Gastrocnemius medialis (tissue), 4 donors: ENCODE measurements at regions not wholly inside any gene's neighbourhood (a gene's known extent, or its start where the extent isn't known, plus 50 kb on each side); places are given as distances from the start of the nearest gene placed in this dataset.

Experiments used
- POLR2A ChIP-seq, 2 donors: fragments of 450-650 bp; IDR thresholded peaks; one replicate each; pipeline ENCODE4 v1.6.1; 2017; ENCODE audit warnings: antibody characterized with exemption in 2 of 2, mild to moderate bottlenecking in 2 of 2, moderate library complexity in 2 of 2
- TF ChIP-seq, protein P1 (sequence below), 5 experiments: fragments of 450-650 bp in 3 of 5; fragments of 200-600 bp in 2 of 5; sonication (generic) in 2 of 5; IDR thresholded peaks in 4 of 5; conservative IDR thresholded peaks in 1 of 5; 1 replicate in 4 of 5; 2 replicates in 1 of 5; pipeline ENCODE4 v1.5.1; 2016 to 2019; ENCODE audit warnings: antibody characterized with exemption in 5 of 5, mild to moderate bottlenecking in 3 of 5, moderate library complexity in 3 of 5

DNA sequence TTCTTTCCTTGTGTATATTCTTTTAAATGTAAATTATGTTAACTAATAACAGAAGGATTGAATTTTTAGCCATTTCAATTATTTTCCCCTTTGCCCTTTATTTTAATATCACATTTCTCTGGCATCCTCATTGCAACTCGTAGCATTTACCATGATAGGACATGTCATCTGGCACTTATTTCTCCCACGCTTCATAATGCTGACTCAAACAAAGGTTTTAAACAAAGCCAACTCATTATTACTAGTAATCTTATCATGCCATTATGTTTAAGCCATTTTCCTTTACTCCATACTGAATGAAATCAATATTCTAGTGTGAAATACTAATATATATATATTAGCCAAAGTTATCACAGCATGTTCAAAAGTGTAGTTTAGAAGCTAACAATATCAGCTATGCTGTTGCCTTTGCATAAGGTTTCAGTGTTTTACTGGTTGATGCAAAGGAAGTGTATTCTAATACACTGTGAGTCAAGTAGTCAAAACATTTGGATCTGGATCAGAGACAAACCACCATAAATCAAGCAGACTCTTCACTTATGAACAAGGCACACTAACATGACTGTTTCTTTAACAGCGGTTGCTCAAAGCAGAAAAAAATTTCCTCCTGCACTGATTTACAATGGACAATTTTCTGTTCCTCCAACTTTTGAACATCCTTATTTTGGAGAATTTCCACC is 281.6 kb downstream of the SLC7A11 start:
- TF ChIP-seq, protein P1, sequence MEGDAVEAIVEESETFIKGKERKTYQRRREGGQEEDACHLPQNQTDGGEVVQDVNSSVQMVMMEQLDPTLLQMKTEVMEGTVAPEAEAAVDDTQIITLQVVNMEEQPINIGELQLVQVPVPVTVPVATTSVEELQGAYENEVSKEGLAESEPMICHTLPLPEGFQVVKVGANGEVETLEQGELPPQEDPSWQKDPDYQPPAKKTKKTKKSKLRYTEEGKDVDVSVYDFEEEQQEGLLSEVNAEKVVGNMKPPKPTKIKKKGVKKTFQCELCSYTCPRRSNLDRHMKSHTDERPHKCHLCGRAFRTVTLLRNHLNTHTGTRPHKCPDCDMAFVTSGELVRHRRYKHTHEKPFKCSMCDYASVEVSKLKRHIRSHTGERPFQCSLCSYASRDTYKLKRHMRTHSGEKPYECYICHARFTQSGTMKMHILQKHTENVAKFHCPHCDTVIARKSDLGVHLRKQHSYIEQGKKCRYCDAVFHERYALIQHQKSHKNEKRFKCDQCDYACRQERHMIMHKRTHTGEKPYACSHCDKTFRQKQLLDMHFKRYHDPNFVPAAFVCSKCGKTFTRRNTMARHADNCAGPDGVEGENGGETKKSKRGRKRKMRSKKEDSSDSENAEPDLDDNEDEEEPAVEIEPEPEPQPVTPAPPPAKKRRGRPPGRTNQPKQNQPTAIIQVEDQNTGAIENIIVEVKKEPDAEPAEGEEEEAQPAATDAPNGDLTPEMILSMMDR (IDR thresholded peaks at IDR 0.05 in 4 of 5, conservative IDR thresholded peaks at IDR 0.05 in 1 of 5), result no peak
- no peak for TF ChIP-seq POLR2A (IDR thresholded peaks at IDR 0.05)
